MCF 10A (cell line): ENCODE measurements at regions not wholly inside any gene's neighbourhood (a gene's known extent, or its start where the extent isn't known, plus 50 kb on each side); places are given as distances from the start of the nearest gene placed in this dataset.

ENCODE experiments used
- BruUV-seq: library from RNA; stranded (reverse); fragments of 400-500 nt; replicated peaks from 2 replicates; lab custom pipeline; 2021; lab: Mats Ljungman, UMichigan
- CTCF ChIA-PET: fragments of 300-600 bp; sonication (Branson Sonifier 250); formaldehyde crosslinking; extraction: SDS; loops from one replicate; lab custom pipeline; 2021; ENCODE audit warnings: antibody characterized with exemption, inconsistent platforms; lab: Yijun Ruan, JAX
- POLR2A ChIA-PET: fragments of 300-600, 350-650 bp; sonication (Branson Sonifier 250); formaldehyde crosslinking; extraction: SDS; loops from one replicate; lab custom pipeline; 2020; ENCODE audit warnings: antibody characterized with exemption, inconsistent platforms; lab: Yijun Ruan, JAX
- DNase-seq: peaks from one replicate; pipeline ENCODE4 v3.0.0-alpha.2; 2018; ENCODE audit not compliant: unreplicated experiment
- H3K27ac Mint-ChIP-seq: one replicate; pipeline ENCODE4 v1.8.0; 2022; ENCODE audit warnings: mild to moderate bottlenecking, low read depth, mixed read lengths; ENCODE audit not compliant: unreplicated experiment
- H3K27me3 Mint-ChIP-seq: one replicate; pipeline ENCODE4 v1.8.0; 2022; ENCODE audit warnings: mixed read lengths; ENCODE audit not compliant: insufficient read depth, unreplicated experiment
- H3K36me3 Mint-ChIP-seq: one replicate; pipeline ENCODE4 v1.8.0; 2022; ENCODE audit warnings: mild to moderate bottlenecking, moderate library complexity, mixed read lengths; ENCODE audit not compliant: insufficient read depth, unreplicated experiment
- H3K4me1 Mint-ChIP-seq: one replicate; pipeline ENCODE4 v1.8.0; 2022; ENCODE audit warnings: mixed read lengths; ENCODE audit not compliant: insufficient read depth, unreplicated experiment
- H3K4me3 Mint-ChIP-seq: one replicate; pipeline ENCODE4 v1.8.0; 2022; ENCODE audit warnings: mild to moderate bottlenecking, moderate library complexity, mixed read lengths; ENCODE audit not compliant: unreplicated experiment
- H3K9me3 Mint-ChIP-seq: one replicate; pipeline ENCODE4 v1.8.0; 2022; ENCODE audit warnings: mixed read lengths; ENCODE audit not compliant: unreplicated experiment
- intact Hi-C: fragments of 100-400 bp; cut with micrococcal nuclease; formaldehyde crosslinking; loops from 2 replicates; pipeline ENCODE4 v1.14.1; 2022
- TF ChIP-seq, protein P1 (sequence below): fragments of 200-600 bp; IDR thresholded peaks from one replicate; pipeline ENCODE4 v1.8.0; 2022; ENCODE audit warnings: antibody characterized with exemption, mild to moderate bottlenecking; ENCODE audit not compliant: unreplicated experiment

DNA sequence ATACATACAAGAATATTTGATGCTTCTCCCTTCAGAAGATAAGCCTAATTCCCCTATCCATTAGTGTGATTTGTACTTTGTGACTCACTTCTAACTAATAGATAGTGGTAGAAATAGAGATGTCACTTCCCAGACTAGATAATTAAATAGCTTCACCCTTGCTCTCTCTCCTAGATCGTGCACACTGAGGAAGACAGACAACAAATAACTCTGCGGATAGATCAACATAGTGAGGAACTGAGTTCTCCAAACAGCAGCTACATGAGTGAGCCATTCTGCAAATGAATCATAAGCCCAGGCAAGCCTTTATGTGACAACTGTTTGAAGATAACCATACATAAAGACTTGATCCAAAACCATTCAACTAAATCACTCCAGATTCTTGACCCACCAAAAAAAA is 1083.4 kb upstream of the C9orf72 start:
- ChIA-PET CTCF (interaction anchor here (0.6 kb wide), 1 partner anchor 488 kb away, joined by 6 read pairs; no protein-coding TSS in a partner anchor), POLR2A (no interaction called here)
- no TSS peak for BruUV-seq
- Mint-ChIP-seq H3K4me1 (no peaks in the 10 kb centered on the region), H3K4me3 (no peak overlapping the region), H3K27me3 (no peaks in the 10 kb centered on the region), H3K36me3 (no peaks in the 10 kb centered on the region), H3K9me3 (no peaks in the 10 kb centered on the region), H3K27ac (no peak overlapping the region)
- TF ChIP-seq, protein P1, sequence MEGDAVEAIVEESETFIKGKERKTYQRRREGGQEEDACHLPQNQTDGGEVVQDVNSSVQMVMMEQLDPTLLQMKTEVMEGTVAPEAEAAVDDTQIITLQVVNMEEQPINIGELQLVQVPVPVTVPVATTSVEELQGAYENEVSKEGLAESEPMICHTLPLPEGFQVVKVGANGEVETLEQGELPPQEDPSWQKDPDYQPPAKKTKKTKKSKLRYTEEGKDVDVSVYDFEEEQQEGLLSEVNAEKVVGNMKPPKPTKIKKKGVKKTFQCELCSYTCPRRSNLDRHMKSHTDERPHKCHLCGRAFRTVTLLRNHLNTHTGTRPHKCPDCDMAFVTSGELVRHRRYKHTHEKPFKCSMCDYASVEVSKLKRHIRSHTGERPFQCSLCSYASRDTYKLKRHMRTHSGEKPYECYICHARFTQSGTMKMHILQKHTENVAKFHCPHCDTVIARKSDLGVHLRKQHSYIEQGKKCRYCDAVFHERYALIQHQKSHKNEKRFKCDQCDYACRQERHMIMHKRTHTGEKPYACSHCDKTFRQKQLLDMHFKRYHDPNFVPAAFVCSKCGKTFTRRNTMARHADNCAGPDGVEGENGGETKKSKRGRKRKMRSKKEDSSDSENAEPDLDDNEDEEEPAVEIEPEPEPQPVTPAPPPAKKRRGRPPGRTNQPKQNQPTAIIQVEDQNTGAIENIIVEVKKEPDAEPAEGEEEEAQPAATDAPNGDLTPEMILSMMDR, result no peak
- no peak for DNase-seq
- intact Hi-C loops, result no loop called here

GRCh38 chr9:28661853-28662252 is 1088.6 kb upstream of the C9orf72 start:
- no TSS peak for BruUV-seq
- intact Hi-C loops, result loop anchor here (10.0 kb wide), 1 partner anchor 57 kb away; no protein-coding TSS in a partner anchor
- Mint-ChIP-seq H3K36me3 (no peaks in the 10 kb centered on the region), H3K27ac (no peak overlapping the region), H3K9me3 (no peaks in the 10 kb centered on the region), H3K4me1 (no peaks in the 10 kb centered on the region), H3K4me3 (no peak overlapping the region), H3K27me3 (no peaks in the 10 kb centered on the region)
- ChIA-PET POLR2A (no interaction called here), CTCF (no interaction called here)
- TF ChIP-seq, protein P1, result no peak
- no peak for DNase-seq

DNA sequence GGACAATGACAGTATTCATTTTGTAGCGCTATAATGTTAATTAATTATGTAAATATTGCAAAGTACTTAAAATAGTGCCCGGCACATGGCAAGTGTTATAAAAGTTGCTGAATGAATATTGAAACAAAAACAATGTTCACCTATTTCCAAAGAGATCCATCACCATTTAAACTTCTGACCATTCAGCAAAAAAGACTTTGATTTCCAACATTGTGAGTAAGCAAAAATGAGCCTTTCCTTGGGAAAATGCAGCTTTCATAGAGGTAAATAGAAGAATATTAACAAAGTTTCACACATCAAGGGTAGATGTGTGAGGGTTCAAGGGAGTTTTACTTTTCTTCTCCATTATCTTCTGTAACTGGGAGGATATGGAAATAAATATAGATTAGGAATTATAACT is 1089.4 kb upstream of the C9orf72 start:
- Mint-ChIP-seq H3K27ac (no peak overlapping the region), H3K4me1 (no peaks in the 10 kb centered on the region), H3K9me3 (no peaks in the 10 kb centered on the region), H3K36me3 (no peaks in the 10 kb centered on the region), H3K4me3 (no peak overlapping the region), H3K27me3 (no peaks in the 10 kb centered on the region)
- ChIA-PET CTCF (interaction anchor here (0.6 to 0.8 kb wide), 2 partner anchors 26 to 68 kb away, joined by 3 to 4 read pairs; no protein-coding TSS in a partner anchor), POLR2A (no interaction called here)
- TF ChIP-seq, protein P1, result no peak
- no peak for DNase-seq
- intact Hi-C loops, result loop anchor here (10.0 kb wide), 1 partner anchor 58 kb away; no protein-coding TSS in a partner anchor
- no TSS peak for BruUV-seq

DNA sequence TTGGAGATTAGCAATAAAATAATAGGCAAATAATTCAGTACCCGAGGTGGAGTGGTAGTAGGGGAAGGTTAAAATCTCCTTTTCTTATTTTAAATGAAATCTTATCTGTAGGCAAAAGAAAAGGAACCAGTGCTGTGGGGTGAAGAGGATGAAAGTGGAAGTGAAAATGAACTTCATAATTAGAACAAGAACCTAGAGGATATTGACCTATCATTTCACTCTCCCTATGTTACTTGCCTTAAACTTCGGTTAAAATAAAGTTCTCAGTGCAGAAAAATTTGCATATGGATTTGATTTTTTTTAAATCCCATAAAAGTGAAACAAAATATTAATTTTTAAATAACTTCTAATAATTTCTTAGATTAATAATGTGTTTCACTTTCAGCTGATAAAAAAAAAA is 1094.9 kb upstream of the C9orf72 start:
- Mint-ChIP-seq H3K36me3 (no peaks in the 10 kb centered on the region), H3K27me3 (no peaks in the 10 kb centered on the region), H3K4me3 (no peak overlapping the region), H3K4me1 (no peaks in the 10 kb centered on the region), H3K9me3 (no peaks in the 10 kb centered on the region), H3K27ac (no peak overlapping the region)
- BruUV-seq, result no TSS peak
- ChIA-PET CTCF (no interaction called here), POLR2A (no interaction called here)
- DNase-seq, result no peak
- TF ChIP-seq, protein P1, result no peak
- intact Hi-C loops, result loop anchor here (10.0 kb wide), 1 partner anchor 63 kb away; no protein-coding TSS in a partner anchor
